ENCODE measurements at regions not wholly inside any gene's neighbourhood (a gene's known extent, or its start where the extent isn't known, plus 50 kb on each side); places are given as distances from the start of the nearest gene placed in this dataset.

- TF ChIP-seq CTCF (IDR thresholded peaks at IDR 0.05) (no peak), POLR2A (IDR thresholded peaks at IDR 0.05) (no peak), EP300 (IDR thresholded peaks at IDR 0.05) (no peak)
Measured at GRCh38 chr13:84399320-84400085, 517.2 kb upstream of the SLITRK1 start.
